ENCODE measurements at regions not wholly inside any gene's neighbourhood (a gene's known extent, or its start where the extent isn't known, plus 50 kb on each side); places are given as distances from the start of the nearest gene placed in this dataset.

DNA sequence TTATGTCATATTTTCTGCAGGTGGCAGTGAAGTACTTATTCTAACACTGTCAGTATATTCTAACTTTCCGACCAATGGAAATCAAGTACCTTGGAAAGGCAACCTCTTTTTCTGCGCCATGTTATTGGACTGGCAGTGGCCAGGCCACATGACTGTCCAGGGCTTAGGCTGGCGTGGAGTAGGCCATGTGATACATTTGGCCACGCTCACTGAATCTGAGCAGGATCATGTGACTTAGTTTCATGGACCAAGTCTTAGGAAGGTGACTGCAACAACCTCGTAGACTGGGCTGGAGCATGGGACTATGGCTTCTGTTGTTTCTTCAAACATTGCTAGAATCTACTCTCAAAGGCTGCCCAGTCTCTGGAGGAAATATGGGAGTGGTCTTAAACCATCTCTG lies 60.4 kb upstream of the HAAO start:
- H2AFZ ChIP-seq (ENCODE audit: control insufficient read depth, low read length): no peak overlapping the region
- H4K20me1 ChIP-seq (ENCODE audit: control insufficient read depth, extremely low read depth, insufficient read depth, low read length): no peaks in the 10 kb centered on the region
- FAIRE-seq (peak; percentile 17), DNase-seq (ENCODE audit: low read depth, low spot score) (no peak)
- no peaks in the 10 kb centered on the region for H3K36me3 ChIP-seq (ENCODE audit: control insufficient read depth in 2 of 2, extremely low read depth in 1 of 2, insufficient read depth in 2 of 2, low read length in 2 of 2)
- TF ChIP-seq, protein P1, sequence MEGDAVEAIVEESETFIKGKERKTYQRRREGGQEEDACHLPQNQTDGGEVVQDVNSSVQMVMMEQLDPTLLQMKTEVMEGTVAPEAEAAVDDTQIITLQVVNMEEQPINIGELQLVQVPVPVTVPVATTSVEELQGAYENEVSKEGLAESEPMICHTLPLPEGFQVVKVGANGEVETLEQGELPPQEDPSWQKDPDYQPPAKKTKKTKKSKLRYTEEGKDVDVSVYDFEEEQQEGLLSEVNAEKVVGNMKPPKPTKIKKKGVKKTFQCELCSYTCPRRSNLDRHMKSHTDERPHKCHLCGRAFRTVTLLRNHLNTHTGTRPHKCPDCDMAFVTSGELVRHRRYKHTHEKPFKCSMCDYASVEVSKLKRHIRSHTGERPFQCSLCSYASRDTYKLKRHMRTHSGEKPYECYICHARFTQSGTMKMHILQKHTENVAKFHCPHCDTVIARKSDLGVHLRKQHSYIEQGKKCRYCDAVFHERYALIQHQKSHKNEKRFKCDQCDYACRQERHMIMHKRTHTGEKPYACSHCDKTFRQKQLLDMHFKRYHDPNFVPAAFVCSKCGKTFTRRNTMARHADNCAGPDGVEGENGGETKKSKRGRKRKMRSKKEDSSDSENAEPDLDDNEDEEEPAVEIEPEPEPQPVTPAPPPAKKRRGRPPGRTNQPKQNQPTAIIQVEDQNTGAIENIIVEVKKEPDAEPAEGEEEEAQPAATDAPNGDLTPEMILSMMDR (optimal IDR thresholded peaks at IDR 0.05 in 1 of 3, IDR thresholded peaks at IDR 0.05 in 1 of 3, conservative IDR thresholded peaks at IDR 0.05 in 1 of 3; ENCODE audit: extremely low read depth in 1 of 3, insufficient read depth in 2 of 3, low read length in 3 of 3): no peak
- TF ChIP-seq EZH2 (IDR thresholded peaks at IDR 0.05; ENCODE audit: low read length): no peak
- no peaks in the 10 kb centered on the region for H3K79me2 ChIP-seq (ENCODE audit: control insufficient read depth, insufficient read depth, low read length)
- no peaks in the 10 kb centered on the region for H3K27me3 ChIP-seq (ENCODE audit: control insufficient read depth, extremely low read depth, insufficient read depth, low read length)
- H3K4me2 ChIP-seq (ENCODE audit: control insufficient read depth, extremely low read depth, insufficient read depth, low read depth, low read length): no peak overlapping the region
- dilution Hi-C loops (cut with MboI; ENCODE audit: extremely low pct_ligation_motif_present, low sequenced_read_pairs): no loop called here
- peaks cover 43% of the 10 kb centered on the region for H3K4me1 ChIP-seq (ENCODE audit: control insufficient read depth, extremely low read depth, insufficient read depth, low read length)
- no peaks in the 10 kb centered on the region for H3K9me1 ChIP-seq (ENCODE audit: control insufficient read depth, extremely low read depth, insufficient read depth, low read length)
- H3K9me3 ChIP-seq (ENCODE audit: control insufficient read depth, low read depth, low read length): no peaks in the 10 kb centered on the region
- H3K4me3 ChIP-seq (ENCODE audit: control insufficient read depth in 2 of 3, extremely low read depth in 1 of 3, insufficient read depth in 2 of 3, low read depth in 1 of 3, low read length in 3 of 3): no peak overlapping the region
- no peak overlapping the region for H3K27ac ChIP-seq (ENCODE audit: control insufficient read depth, insufficient read depth, low read length)
- H3K9ac ChIP-seq (ENCODE audit: control insufficient read depth, extremely low read depth, insufficient read depth, low read length): no peak overlapping the region

DNA sequence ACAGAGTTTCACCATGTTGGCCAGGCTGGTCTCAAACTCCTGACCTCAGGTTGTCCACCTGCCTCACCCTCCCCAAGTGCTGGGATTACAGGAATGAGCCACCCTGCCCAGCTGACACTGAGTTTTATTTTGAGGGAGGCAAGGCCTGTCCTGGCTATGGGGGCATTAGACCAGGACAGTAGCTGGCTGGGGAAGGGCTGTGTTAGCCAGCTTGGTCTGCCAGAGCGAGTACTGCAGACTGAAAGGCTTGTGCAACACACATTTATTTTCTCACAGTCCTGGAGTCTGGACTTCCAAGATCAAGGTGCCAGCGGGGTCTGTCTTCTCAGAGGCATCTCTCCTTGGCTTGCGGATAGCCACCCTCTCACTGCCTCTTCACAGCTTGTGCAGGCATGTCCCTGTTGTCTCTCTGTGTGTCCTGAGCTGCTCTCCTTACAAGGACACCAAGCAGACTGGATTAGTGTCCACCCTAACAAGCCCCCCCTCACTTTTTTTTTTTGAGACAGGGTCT lies 59.4 kb upstream of the HAAO start:
- FAIRE-seq (peak; percentile 73), DNase-seq (ENCODE audit: low read depth, low spot score) (no peak)
- peaks cover 33% of the 10 kb centered on the region for H3K4me1 ChIP-seq (ENCODE audit: control insufficient read depth, extremely low read depth, insufficient read depth, low read length)
- no peaks in the 10 kb centered on the region for H3K9me1 ChIP-seq (ENCODE audit: control insufficient read depth, extremely low read depth, insufficient read depth, low read length)
- dilution Hi-C loops (cut with MboI; ENCODE audit: extremely low pct_ligation_motif_present, low sequenced_read_pairs): no loop called here
- H3K79me2 ChIP-seq (ENCODE audit: control insufficient read depth, insufficient read depth, low read length): no peaks in the 10 kb centered on the region
- no peaks in the 10 kb centered on the region for H3K27me3 ChIP-seq (ENCODE audit: control insufficient read depth, extremely low read depth, insufficient read depth, low read length)
- H3K27ac ChIP-seq (ENCODE audit: control insufficient read depth, insufficient read depth, low read length): no peak overlapping the region
- H4K20me1 ChIP-seq (ENCODE audit: control insufficient read depth, extremely low read depth, insufficient read depth, low read length): no peaks in the 10 kb centered on the region
- no peak overlapping the region for H3K4me3 ChIP-seq (ENCODE audit: control insufficient read depth in 2 of 3, extremely low read depth in 1 of 3, insufficient read depth in 2 of 3, low read depth in 1 of 3, low read length in 3 of 3)
- no peaks in the 10 kb centered on the region for H3K36me3 ChIP-seq (ENCODE audit: control insufficient read depth in 2 of 2, extremely low read depth in 1 of 2, insufficient read depth in 2 of 2, low read length in 2 of 2)
- H3K9ac ChIP-seq (ENCODE audit: control insufficient read depth, extremely low read depth, insufficient read depth, low read length): no peak overlapping the region
- no peak overlapping the region for H3K4me2 ChIP-seq (ENCODE audit: control insufficient read depth, extremely low read depth, insufficient read depth, low read depth, low read length)
- H2AFZ ChIP-seq (ENCODE audit: control insufficient read depth, low read length): peak overlapping the region; percentile 53
- no peaks in the 10 kb centered on the region for H3K9me3 ChIP-seq (ENCODE audit: control insufficient read depth, low read depth, low read length)
- TF ChIP-seq, protein P1 (optimal IDR thresholded peaks at IDR 0.05 in 1 of 3, IDR thresholded peaks at IDR 0.05 in 1 of 3, conservative IDR thresholded peaks at IDR 0.05 in 1 of 3; ENCODE audit: extremely low read depth in 1 of 3, insufficient read depth in 2 of 3, low read length in 3 of 3): no peak
- no peak for TF ChIP-seq EZH2 (IDR thresholded peaks at IDR 0.05; ENCODE audit: low read length)

Measured in keratinocyte (primary cell).